NCI-H748 (cell line): ENCODE measurements at regions not wholly inside any gene's neighbourhood (a gene's known extent, or its start where the extent isn't known, plus 50 kb on each side); places are given as distances from the start of the nearest gene placed in this dataset.
"Not testable (repeated sequence)": the region's sequence is repeated elsewhere in the genome, so short reads cannot be mapped to it uniquely, and the experiment has no call there.

ENCODE experiments used
- DNase-seq: peaks from one replicate; lab custom pipeline; 2025; ENCODE audit not compliant: unreplicated experiment; lab: John Stamatoyannopoulos, UW

DNA sequence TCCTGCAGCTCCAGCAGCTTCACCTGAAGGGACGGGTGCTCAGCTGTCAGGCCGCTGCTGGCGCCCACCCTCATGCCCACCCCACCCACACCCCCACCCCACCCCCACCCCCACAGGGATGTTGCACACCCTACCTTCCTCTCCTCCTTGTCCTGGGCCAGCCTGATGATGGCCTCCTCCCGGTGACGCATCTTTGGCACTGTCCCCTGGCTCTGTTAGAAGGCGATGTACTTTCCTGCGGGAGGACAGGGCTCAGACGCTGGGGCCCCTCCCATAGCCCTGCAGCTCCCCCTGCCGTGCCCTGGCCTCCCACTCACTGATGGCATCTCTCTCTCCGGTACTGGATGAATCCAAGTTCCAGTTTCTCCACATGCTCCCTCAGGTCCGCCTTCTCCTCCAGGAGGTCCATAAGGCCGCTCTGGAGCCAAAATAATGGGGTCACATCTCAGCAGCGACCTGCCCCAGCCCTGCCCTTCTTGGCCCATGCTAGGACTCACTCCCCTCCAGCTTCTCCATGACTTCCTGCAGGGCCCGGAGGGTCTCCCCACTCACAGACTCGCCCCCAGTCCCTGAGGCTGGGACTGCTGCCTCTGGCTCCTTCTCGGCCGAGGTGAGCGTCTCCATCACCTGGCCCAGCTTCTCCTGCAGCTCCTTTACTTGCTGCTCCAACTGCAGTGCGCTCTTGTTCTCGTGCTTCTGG is 55.2 kb downstream of the GOLGA8B start:
- DNase-seq: not testable (repeated sequence)

DNA sequence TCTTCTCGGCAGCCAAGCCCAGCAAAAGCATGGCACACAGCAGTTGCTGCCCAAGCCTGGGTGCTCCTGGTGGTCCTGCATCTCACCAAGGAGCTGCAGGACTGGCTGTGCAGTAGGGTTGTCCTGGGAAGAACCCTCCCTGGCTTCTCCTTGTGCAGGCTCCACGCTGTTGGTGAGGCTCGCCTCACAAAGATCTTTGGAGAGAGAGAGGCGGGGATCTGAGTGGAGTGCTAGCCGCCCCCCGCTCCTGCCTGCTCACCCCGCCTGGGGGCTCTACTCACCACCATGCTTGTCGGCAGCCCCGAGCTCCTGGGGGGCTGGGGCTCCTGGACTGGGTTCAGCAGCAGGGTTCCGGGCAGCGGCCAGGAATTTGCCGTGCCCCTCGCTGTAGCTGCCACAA is 55.8 kb downstream of the GOLGA8B start:
- not testable (repeated sequence) for DNase-seq

- not testable (repeated sequence) for DNase-seq
These were observed 59.6 kb downstream of the GOLGA8B start for GRCh38 chr15:34523849-34524248.

DNA sequence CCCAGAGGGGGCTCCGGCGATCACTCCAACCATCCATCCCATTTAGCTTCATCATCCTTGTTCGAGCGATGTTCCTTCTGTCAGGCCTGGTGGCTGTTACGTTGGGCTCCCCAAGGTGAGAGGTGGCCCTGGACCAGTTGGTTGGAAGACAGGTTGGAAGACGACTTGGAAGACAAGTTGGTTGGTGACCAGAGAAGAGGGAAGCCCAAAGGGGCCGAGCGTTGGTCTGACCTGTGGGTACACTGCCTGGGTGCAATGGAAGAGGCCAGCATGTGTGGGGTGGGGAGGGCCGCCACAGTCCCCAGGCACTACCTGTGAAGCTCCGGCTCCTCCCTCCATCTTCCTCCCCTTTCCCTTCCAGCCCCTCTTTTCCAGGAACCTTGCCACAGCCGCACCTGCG is 60.9 kb downstream of the GOLGA8B start:
- DNase-seq: not testable (repeated sequence)

DNA sequence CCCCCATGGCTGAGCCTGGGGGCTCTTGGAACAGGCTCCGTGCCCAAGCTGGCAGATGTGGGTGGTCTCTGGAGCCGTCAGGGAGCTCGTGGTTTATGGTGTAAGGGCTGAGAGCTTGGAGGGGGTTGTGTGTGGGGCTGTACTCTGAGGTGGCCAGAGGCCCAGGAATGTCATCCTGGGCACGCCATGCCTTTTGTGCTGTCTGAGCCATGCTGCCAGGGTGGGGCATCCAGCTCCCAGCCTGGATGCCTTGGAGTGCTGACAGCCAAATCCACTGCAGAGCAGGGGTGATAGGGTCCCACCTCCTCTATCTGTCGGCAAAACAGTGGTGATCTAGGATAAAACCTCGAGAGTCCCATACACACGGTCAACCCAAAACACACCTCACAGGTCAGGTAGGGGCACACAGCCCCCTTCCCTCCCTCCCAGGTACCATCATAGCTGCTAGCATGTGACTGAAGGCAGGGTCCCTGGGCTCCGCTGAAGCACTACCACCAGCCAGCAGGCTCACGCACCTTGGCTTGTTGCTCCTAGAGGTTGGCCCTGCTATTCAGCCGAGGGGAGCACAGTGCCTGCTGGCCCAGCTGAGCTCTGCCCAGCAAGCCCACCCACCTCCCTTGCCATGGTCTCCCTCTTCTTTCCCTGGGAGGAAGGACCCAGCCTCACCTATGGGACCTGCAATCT is 61.5 kb downstream of the GOLGA8B start:
- DNase-seq: not testable (repeated sequence)

- no peak for DNase-seq
These were observed 62.9 kb downstream of the GOLGA8B start for GRCh38 chr15:34520566-34520965.

GRCh38 chr15:34520010-34520409 is 63.4 kb downstream of the GOLGA8B start:
- not testable (repeated sequence) for DNase-seq

DNA sequence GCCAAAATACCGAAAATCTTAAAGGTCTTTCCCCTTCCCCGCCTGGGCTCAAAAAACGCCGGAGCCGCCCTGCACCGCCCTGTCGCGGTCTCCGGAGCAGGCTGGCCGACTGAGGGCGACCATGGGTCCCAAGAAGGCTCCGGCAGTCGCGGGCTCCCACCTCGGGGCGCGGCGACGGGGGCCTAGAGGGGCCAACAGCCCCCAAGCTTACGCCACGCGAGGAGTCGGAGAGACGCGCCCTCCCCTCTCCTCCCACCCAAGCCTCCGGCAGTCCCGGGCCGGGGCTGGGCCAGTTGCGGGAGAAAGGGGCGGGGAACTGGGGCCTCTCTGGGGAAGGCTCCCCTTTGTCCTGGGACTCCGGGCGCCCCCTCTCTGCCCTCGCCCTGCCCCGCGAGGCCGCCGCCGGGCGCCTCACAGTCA is 69.2 kb downstream of the GOLGA8B start:
- peak; percentile 12 for DNase-seq

DNA sequence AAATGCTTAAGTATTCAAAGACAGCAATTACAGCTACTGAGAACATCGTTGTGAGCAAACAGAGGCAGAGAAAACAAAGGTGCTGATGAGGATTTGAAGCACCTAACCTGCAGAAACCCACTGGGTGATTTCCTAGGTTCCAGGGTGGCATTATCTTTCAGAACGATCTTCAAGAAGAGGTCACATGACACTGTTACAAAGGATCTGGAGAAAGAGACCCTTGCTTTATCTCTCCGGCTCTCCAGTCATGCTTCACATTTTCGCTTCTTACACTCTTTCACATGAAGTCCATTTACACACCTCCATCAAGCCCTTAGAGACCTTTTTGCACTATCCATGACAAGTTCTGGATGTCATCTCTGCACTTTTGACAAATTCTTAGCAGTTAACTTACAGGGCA is 70.8 kb downstream of the GOLGA8B start:
- DNase-seq: no peak

GRCh38 chr15:34501131-34501530 is 63.5 kb upstream of the GOLGA8A start:
- DNase-seq: no peak

DNA sequence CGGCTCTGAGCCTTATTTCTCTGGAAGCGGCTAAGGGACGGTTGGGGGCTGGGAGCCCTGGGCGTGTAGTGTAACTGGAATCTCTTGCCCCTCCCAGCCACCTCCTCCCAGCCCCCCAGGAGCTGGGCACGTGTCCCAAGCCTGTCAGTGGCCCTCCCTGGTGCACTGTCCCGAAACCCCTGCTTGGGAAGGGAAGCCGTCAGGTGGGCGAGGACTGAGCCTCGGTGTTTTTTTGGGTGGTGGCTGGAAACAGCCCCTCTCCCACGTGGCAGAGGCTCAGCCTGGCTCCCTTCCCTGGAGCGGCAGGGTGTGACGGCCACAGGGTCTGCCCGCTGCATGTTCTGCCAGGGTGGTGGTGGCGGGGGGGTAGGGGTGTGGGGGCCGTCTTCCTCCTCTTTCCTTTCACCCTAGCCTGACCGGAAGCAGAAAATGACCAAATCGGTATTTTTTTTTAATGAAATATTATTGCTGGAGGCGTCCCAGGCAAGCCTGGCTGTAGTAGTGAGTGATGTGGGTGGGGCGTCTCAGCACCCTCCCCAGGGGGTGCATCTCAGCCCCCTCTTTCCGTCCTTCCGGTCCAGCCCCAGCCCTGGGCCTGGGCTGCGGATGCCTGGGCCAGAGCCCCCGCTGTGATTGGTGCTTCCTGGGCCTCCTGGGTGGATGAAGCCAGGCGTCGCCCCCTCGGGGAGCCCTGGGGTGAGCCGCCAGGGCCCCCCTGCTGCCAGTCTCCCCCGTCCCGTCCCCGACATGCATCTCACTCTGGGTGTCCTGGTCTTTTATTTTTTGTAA is 58.8 kb upstream of the GOLGA8A start:
- DNase-seq: no peak

- DNase-seq: not testable (repeated sequence)
These were observed 58.1 kb upstream of the GOLGA8A start for GRCh38 chr15:34495707-34496106.

DNA sequence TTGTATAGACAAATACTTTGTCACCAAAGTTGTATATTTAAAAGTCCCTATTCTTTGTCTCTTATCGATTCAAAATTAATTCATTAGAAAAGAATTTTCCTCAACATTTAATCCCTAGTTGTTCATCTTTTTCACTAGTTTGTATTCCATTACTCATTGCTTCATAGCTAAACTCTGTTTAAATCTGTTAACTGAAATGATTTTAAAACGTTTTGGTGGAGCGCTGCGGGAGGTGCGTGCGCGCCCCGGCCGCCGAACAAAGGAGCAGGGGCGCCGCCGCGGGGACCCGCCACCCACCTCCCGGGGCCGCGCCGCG is 56.4 kb upstream of the GOLGA8A start:
- no peak for DNase-seq

DNA sequence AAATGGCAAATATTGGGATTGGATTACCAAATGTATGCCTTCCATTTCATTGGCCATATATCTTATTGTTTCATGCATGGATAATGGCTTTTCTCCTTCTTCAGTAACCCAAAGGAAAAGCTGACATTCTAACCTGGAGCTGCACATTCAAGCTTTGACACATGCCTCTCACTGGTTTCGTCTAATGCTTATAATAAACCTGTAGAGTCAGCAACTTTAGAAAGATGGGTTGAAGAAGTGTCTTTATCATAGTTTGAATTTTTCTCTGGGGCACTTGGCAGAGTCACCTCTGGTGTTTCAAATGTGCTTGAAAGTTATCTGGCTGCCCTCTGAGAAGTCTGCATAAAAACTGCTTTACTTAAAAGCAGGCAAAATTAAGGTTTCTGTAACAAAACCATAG is 55.4 kb upstream of the GOLGA8A start:
- DNase-seq: no peak

GRCh38 chr15:34491488-34491887 is 53.9 kb upstream of the GOLGA8A start:
- not testable (repeated sequence) for DNase-seq

DNA sequence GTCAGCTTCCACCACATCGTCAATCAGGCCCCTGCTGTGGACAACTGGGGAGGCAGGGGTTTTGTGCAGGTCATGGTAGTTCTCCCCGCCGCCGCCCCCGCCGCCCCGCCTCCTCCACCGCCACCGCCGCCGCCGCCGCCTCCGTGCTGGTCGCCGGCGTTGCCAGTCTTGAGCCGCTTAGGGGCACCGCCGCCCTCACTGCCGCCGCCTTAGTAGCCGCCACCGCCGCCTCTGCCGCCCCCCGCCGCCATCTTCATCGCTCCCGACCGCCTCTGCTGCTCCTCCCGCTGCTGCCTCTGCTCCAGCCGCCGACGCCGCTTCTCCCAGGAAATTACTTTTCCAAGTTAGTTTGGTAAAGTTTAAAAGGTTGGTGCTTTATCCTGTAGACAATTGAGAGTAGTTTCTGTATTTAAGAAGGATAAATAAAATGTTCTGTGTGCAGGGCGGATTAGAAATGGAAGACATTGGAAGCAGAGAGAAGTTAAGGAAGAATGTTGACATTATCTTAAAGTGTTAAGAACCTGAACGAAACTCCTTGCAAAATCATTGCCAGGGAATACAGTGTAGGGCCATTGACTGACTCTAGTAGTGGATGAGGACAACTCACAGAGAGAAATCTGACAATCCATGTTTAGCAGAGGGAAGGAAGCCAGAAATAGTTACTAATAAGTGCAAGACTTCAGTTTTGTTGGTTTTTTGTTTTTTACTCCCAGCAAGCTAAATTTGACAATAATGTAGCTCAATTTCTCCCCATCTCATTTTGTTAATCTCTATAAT is 53.0 kb upstream of the GOLGA8A start:
- no peak for DNase-seq

DNA sequence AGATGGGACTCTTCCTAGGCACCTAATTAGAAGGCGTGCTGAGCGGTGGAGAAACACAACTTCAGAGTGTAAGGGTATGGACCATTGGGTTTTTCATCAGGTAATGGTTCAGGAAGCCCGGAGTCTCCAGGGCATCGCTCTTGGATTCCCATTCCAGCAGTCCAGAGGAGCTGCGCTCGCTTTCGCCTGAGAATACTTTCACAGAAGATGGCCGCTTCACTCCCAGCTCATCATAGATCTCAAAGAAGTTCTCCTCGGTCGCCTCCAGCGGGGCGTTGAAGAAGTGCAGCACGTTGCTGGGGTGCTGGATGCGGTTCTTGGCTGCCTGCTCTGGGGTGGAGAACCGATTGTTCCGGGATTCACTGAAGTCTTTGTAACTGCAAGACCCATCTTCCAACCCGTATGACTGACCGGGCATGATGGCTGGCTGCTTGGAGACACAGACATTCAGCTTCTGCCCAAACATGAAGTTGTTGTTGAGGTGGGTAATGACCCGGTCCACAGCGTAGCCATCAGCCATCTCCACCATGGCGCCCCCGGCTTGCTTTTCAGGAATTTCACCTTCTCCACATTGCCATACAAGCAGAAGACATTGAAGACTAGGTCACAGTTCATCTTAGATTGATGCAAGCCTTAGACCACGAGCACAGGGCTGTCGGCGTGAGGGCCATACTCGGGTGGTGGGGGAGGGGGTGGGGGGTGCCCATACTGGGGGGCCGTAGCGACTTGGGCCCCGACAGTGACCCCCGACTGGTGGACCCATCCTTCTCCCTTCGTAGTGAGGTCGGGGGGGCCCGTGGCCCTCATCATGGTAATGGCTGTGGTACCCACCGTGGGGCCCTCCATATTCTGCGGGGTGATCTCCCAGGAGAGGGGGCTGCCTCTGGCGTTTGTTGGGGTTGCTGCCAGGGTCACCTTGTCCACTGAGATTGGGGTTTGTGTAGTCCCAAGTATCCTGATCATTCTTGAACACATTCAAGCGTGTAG is 51.7 kb upstream of the GOLGA8A start:
- DNase-seq: peak; percentile 2
